ENCODE measurements at regions not wholly inside any gene's neighbourhood (a gene's known extent, or its start where the extent isn't known, plus 50 kb on each side); places are given as distances from the start of the nearest gene placed in this dataset.

DNA sequence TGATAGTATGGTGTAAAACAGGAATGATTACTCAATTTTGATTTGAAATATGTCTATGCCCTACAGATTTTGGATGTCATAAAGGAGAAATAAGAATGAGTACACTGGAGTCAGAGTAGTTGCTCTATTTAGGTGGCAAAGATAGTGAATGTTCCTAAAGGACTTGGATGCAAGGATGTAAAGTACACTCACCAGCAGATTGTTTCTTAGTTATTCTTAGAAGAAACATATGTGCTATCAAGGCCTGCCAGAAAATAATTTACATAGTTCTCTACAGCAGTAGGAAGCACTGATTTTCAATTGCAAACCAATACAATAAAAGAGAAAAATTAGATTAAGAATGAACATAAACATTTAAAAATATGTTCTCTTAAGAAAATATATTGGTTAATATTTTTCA, 259.4 kb downstream of the PPP1R3A start:
- Histone ChIP-seq H3K27ac (no peak overlapping the region), H3K9me3 (peaks cover 0 to 8% of the 10 kb centered on the region in 2 donors), H3K4me3 (no peak overlapping the region), H3K27me3 (no peaks in the 10 kb centered on the region), H3K36me3 (no peaks in the 10 kb centered on the region), H3K4me1 (no peaks in the 10 kb centered on the region)
- no peak for DNase-seq (ENCODE audit: low spot score in 2 of 2)
- no peak for TF ChIP-seq POLR2AphosphoS5 (IDR thresholded peaks at IDR 0.05)
- no peak for TF ChIP-seq CTCF (IDR thresholded peaks at IDR 0.05)
- TF ChIP-seq POLR2A (IDR thresholded peaks at IDR 0.05) = no peak
- intact Hi-C loops (cut with DNase I; ENCODE audit: low total_unique reads) = no loop called here

DNA sequence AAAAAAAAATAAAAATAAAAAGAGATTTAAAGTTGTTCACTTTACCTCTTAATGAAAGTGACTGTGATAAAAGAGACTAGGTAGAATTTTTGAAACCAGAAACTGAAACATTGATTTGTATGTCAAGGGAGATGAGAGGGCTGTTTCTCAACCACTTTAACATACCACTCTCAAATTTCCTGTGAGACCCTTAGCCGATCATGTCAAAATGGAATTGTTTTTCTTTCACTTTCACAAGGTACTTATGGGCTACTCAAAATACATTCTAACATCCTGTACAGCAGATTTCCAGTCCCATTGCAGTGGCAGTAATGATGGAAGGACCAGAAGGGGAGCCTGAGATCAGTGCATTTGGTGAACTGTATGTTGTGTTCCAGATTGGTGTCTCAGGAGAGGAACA, 261.2 kb downstream of the PPP1R3A start:
- H3K4me3 ChIP-seq = no peak overlapping the region
- no peak for TF ChIP-seq CTCF (IDR thresholded peaks at IDR 0.05)
- TF ChIP-seq POLR2A (IDR thresholded peaks at IDR 0.05) = no peak
- TF ChIP-seq POLR2AphosphoS5 (IDR thresholded peaks at IDR 0.05) = no peak
- no peaks in the 10 kb centered on the region for H3K27me3 ChIP-seq
- peaks cover 0 to 2% of the 10 kb centered on the region in 2 donors for H3K9me3 ChIP-seq
- H3K4me1 ChIP-seq = no peaks in the 10 kb centered on the region
- intact Hi-C loops (cut with DNase I; ENCODE audit: low total_unique reads) = no loop called here
- DNase-seq (ENCODE audit: low spot score in 2 of 2) = no peak
- H3K36me3 ChIP-seq = no peaks in the 10 kb centered on the region
- H3K27ac ChIP-seq = no peak overlapping the region

DNA sequence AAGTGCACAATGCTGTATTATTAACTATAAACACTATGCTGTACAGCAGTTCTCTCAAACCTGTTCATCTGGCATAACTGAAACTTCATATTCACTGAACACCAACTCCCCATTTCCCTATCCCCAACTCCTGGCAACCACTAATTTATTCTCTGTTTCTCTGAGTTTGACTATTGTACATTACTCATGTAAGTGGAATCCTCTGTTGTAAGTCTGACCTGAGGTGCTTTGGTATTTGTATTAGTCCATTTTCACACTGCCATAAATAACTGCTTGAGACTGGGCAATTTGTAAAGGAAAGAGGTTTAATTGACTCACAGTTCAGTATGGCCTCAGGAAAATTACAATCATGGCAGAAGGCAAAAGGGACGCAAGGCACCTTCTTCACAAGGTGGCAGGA, 266.3 kb downstream of the PPP1R3A start:
- intact Hi-C loops (cut with DNase I; ENCODE audit: low total_unique reads) = no loop called here
- no peak overlapping the region for H3K4me3 ChIP-seq
- no peaks in the 10 kb centered on the region for H3K9me3 ChIP-seq
- H3K36me3 ChIP-seq = no peaks in the 10 kb centered on the region
- no peaks in the 10 kb centered on the region for H3K4me1 ChIP-seq
- no peak overlapping the region for H3K27ac ChIP-seq
- no peak for DNase-seq (ENCODE audit: low spot score in 2 of 2)
- TF ChIP-seq POLR2AphosphoS5 (IDR thresholded peaks at IDR 0.05) (no peak), CTCF (IDR thresholded peaks at IDR 0.05) (no peak), POLR2A (IDR thresholded peaks at IDR 0.05) (no peak)
- no peaks in the 10 kb centered on the region for H3K27me3 ChIP-seq

DNA sequence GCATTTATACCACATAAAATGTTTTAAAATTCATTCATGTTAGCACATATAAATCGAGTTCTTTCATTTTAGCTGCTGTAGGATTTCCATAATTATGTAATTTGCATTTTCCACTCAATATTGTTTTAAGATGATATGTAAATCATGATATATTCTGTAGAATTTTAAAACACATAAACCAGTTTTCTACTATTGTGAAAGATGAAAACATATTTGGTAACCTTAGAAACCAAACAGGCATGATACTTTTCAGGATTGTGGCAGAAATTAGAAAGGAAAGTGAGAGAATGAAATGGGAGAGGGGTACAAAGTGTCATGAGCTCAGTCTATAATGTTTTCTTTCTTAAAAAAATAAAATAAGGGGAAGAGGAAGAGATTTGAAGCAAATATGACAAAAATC, 269.3 kb downstream of the PPP1R3A start:
- Histone ChIP-seq H3K36me3 (no peaks in the 10 kb centered on the region), H3K4me1 (no peaks in the 10 kb centered on the region), H3K9me3 (no peaks in the 10 kb centered on the region), H3K27me3 (no peaks in the 10 kb centered on the region), H3K4me3 (no peak overlapping the region), H3K27ac (no peak overlapping the region)
- intact Hi-C loops (cut with DNase I; ENCODE audit: low total_unique reads) = no loop called here
- no peak for TF ChIP-seq POLR2AphosphoS5 (IDR thresholded peaks at IDR 0.05)
- no peak for TF ChIP-seq CTCF (IDR thresholded peaks at IDR 0.05)
- no peak for TF ChIP-seq POLR2A (IDR thresholded peaks at IDR 0.05)
- no peak for DNase-seq (ENCODE audit: low spot score in 2 of 2)

GRCh38 chr7:113639221-113639620, 279.6 kb downstream of the PPP1R3A start:
- intact Hi-C loops (cut with DNase I; ENCODE audit: low total_unique reads) = no loop called here
- Histone ChIP-seq H3K4me1 (no peaks in the 10 kb centered on the region), H3K9me3 (no peaks in the 10 kb centered on the region), H3K27ac (no peak overlapping the region), H3K27me3 (no peaks in the 10 kb centered on the region), H3K36me3 (no peaks in the 10 kb centered on the region), H3K4me3 (no peak overlapping the region)
- TF ChIP-seq POLR2AphosphoS5 (IDR thresholded peaks at IDR 0.05) = no peak
- TF ChIP-seq POLR2A (IDR thresholded peaks at IDR 0.05) = no peak
- no peak for TF ChIP-seq CTCF (IDR thresholded peaks at IDR 0.05)
- no peak for DNase-seq (ENCODE audit: low spot score in 2 of 2)

Measured in breast epithelium (tissue), 4 donors.